LNCAP (cell line): ENCODE measurements at regions not wholly inside any gene's neighbourhood (a gene's known extent, or its start where the extent isn't known, plus 50 kb on each side); places are given as distances from the start of the nearest gene placed in this dataset.

Experiments
- TF ChIP-seq, protein P1 (sequence below): fragments of 450-650 bp; IDR thresholded peaks from 2 replicates; pipeline ENCODE4 v1.5.1; 2017; ENCODE audit warnings: mild to moderate bottlenecking

DNA sequence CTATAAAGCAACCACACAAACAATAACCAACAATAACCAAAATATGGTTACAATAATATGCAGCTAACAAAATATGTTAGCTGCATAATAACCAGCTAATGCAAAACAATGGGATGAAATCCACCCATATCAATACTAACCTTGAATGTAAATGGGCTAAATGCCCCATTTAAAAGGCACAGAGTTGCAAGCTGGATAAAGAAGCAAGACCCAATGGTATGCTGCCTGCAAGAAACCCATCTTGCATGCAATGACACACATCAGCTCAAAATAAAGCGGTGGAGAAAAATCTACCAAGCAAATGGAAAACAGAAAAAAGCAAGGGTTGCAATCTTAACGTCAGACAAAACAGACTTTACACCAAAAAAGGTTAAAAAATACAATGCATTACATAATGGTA lies 316.5 kb upstream of the NR5A2 start:
- TF ChIP-seq, protein P1, sequence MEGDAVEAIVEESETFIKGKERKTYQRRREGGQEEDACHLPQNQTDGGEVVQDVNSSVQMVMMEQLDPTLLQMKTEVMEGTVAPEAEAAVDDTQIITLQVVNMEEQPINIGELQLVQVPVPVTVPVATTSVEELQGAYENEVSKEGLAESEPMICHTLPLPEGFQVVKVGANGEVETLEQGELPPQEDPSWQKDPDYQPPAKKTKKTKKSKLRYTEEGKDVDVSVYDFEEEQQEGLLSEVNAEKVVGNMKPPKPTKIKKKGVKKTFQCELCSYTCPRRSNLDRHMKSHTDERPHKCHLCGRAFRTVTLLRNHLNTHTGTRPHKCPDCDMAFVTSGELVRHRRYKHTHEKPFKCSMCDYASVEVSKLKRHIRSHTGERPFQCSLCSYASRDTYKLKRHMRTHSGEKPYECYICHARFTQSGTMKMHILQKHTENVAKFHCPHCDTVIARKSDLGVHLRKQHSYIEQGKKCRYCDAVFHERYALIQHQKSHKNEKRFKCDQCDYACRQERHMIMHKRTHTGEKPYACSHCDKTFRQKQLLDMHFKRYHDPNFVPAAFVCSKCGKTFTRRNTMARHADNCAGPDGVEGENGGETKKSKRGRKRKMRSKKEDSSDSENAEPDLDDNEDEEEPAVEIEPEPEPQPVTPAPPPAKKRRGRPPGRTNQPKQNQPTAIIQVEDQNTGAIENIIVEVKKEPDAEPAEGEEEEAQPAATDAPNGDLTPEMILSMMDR: no peak

DNA sequence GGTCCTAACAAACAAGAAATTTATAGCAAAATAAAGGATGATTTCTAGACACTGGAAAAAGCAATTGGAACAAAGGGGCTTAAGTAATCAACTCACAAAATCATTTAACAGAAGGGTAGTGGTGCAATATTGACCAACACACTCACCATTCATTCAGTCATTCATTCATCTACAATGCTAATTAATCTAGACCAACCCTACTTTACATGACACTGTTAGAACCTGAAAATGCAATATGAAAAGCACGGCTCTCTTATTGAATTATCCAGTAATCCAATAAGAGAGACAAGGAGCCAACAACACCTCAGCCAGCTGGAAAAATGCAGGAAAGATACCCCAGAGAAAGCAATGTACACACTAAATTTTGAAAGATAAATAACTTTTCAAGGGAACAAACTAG lies 310.8 kb upstream of the NR5A2 start:
- TF ChIP-seq, protein P1: no peak

DNA sequence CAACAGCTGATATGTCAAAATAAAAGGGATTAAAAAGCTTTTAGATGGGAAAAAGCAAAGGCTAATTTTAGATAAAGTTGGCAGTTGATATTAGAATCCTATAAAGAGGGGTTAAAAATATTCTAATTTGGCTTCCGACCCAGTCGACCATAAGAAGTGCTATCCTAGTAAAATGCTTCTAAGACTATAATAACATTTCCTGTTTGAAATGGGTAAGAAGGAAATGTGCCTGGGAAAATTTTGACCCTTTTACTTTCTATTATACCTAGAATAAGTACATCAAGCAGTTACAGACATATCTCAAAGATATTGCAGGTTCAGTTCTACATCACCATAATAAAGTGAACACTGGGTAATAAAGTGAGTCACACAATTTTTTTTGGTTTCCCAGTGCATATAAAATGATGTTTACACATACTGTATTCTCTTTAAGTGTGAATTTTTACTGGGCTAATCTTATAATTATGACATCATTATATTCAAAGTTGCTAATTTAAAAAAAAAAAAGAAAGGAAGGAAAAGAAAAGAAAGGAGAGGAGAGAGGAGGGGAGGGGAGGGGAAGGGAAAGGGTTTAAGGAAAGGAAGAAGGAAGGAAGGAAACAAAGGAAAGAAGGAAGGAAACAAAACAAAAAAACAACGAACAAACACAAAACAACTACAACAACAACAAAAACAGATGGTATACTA lies 308.2 kb upstream of the NR5A2 start:
- TF ChIP-seq, protein P1: no peak

DNA sequence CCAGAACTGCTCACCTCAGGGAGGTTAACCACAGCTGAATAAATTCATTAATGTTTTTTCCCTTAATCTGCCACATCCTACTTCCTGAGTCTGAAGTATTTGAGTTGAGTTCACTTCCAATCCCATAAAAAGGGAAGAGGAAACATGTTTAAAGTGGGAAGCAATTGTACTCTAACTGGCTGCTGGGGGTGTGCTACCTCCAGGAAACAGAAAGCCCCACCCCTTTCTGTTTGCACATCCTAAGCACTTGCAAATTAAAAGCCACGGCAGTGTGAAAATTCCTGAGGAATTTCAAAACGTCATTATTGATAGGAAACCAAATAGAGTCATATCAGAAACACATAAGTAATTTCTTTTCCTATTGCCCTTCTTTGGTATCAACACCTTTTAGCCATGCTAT lies 307.0 kb upstream of the NR5A2 start:
- TF ChIP-seq, protein P1: no peak

DNA sequence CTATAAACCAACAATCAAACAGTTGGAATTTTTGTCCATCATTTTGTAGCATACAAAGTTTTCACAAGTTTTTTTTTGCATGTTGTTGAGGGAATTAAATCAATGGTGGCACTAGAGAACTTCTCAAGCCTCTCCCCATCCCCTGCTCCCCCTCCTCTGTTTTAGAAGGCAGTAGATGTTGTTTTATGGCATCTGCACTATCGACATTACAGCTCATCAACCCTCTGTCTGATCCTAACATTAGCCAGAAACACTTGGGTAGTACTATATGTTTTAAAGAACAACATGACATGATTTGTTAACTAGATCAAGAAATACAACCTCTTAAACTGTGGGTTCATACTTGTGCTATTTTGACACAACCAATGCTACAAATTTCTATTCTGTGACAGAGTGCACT lies 306.5 kb upstream of the NR5A2 start:
- TF ChIP-seq, protein P1: no peak

DNA sequence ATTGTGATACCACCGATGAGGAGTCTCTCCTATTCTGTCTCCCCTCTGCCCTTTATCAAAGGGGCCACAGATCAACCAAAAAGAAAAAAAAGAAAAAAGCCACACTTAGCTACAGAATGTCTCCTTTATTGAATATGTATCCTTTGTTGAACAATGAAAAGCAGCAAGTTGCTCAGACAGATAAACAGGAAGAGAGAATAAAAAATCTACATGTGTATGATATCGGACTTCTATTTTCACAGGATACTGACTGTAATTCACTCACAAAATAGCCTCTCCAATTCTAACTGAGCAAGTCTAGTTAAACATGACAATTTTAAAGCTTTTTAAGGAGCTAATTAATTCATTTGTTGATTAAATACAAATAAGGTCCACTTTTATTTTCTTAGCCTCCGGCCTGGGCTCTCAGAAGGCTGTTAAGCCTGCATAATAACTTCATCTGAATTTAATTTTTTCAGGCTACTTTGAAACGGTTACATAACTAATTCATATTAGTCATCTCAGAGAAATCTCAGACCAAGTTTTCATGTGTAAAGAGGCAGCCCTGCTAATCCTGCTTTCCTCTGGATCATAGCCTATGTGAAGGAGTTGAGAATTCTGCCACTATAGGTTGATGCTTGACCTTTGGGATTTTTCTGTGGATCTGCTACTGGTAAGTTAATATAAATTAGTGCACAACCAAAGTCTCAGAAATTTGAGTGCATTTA lies 304.1 kb upstream of the NR5A2 start:
- TF ChIP-seq, protein P1: no peak

DNA sequence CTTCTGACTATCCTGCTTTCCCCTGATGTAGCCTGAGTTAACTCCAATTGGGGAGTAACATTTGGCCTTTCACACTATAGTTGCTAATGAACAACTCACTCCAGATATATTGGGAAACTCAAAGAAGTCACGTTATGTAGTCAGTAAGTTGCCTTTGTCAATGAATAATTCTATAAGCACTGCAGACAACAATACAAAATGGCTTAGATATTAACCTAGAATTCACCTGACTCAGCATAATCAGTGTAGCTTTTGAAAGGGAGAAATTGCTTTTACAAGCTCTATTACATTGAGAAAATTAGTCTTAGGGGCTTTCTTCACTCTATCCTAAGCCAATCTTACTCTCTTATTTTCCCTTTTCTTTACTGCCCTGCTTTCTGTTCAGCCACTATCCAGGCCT lies 303.5 kb upstream of the NR5A2 start:
- TF ChIP-seq, protein P1: no peak
